ENCODE measurements at regions not wholly inside any gene's neighbourhood (a gene's known extent, or its start where the extent isn't known, plus 50 kb on each side); places are given as distances from the start of the nearest gene placed in this dataset.

GRCh38 chr7:21215307-21215706, 212.6 kb upstream of the SP4 start:
- Histone ChIP-seq H3K9me3 (ENCODE audit: control insufficient read depth, insufficient read depth, low read length) (no peaks in the 10 kb centered on the region), H3K27ac (ENCODE audit: low read depth, low read length) (no peak overlapping the region), H3K4me3 (ENCODE audit: low read depth, low read length) (no peak overlapping the region), H3K36me3 (ENCODE audit: control insufficient read depth, insufficient read depth, low read length) (no peaks in the 10 kb centered on the region), H3K4me1 (ENCODE audit: control insufficient read depth, insufficient read depth, low read length) (no peaks in the 10 kb centered on the region), H3K27me3 (ENCODE audit: control insufficient read depth, insufficient read depth, low read length) (no peaks in the 10 kb centered on the region)
- WGBS (ENCODE audit: insufficient coverage): no CpG with 5 or more reads among the region's 1 CpG
- DNase-seq (ENCODE audit: low read depth in 4 of 6, low spot score in 6 of 6): no peak

- H3K27ac ChIP-seq (ENCODE audit: low read depth, low read length): no peak overlapping the region
- H3K4me3 ChIP-seq (ENCODE audit: low read depth, low read length): no peak overlapping the region
- H3K27me3 ChIP-seq (ENCODE audit: control insufficient read depth, insufficient read depth, low read length): no peaks in the 10 kb centered on the region
- no peaks in the 10 kb centered on the region for H3K4me1 ChIP-seq (ENCODE audit: control insufficient read depth, insufficient read depth, low read length)
- WGBS (ENCODE audit: insufficient coverage): 43% methylated on average over 1 of the region's 1 CpG
- H3K9me3 ChIP-seq (ENCODE audit: control insufficient read depth, insufficient read depth, low read length): no peaks in the 10 kb centered on the region
- no peak for DNase-seq (ENCODE audit: low read depth in 4 of 6, low spot score in 6 of 6)
- no peaks in the 10 kb centered on the region for H3K36me3 ChIP-seq (ENCODE audit: control insufficient read depth, insufficient read depth, low read length)
Measured at GRCh38 chr7:21217365-21217764, 210.5 kb upstream of the SP4 start.

DNA sequence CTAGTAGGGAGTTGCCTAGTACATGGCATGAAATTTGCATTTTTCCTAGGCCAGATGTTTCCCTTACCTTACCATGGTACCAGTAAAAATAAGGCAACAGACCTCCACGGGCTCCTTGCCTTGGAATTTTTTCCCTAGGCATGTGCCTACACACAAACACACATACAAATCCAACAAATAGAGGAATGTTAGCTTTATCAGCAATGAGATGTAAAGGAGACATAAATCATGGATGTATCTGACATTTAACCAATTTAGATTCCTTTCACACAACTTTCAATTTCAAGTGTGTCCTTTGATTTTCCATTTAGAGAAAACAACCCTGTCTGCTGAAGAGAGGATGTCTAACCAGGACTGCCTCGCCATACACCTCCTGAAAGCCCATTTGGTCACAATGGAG, 209.7 kb upstream of the SP4 start:
- H3K27me3 ChIP-seq (ENCODE audit: control insufficient read depth, insufficient read depth, low read length): no peaks in the 10 kb centered on the region
- H3K27ac ChIP-seq (ENCODE audit: low read depth, low read length): no peak overlapping the region
- H3K9me3 ChIP-seq (ENCODE audit: control insufficient read depth, insufficient read depth, low read length): no peaks in the 10 kb centered on the region
- no peaks in the 10 kb centered on the region for H3K4me1 ChIP-seq (ENCODE audit: control insufficient read depth, insufficient read depth, low read length)
- WGBS (ENCODE audit: insufficient coverage): no CpG with 5 or more reads among the region's 2 CpGs
- no peak overlapping the region for H3K4me3 ChIP-seq (ENCODE audit: low read depth, low read length)
- no peaks in the 10 kb centered on the region for H3K36me3 ChIP-seq (ENCODE audit: control insufficient read depth, insufficient read depth, low read length)
- no peak for DNase-seq (ENCODE audit: low read depth in 4 of 6, low spot score in 6 of 6)

- no peaks in the 10 kb centered on the region for H3K4me1 ChIP-seq (ENCODE audit: control insufficient read depth, insufficient read depth, low read length)
- no peaks in the 10 kb centered on the region for H3K27me3 ChIP-seq (ENCODE audit: control insufficient read depth, insufficient read depth, low read length)
- no peaks in the 10 kb centered on the region for H3K9me3 ChIP-seq (ENCODE audit: control insufficient read depth, insufficient read depth, low read length)
- no peak for DNase-seq (ENCODE audit: low read depth in 4 of 6, low spot score in 6 of 6)
- no peak overlapping the region for H3K4me3 ChIP-seq (ENCODE audit: low read depth, low read length)
- WGBS (ENCODE audit: insufficient coverage): 98% methylated on average over 16 of the region's 16 CpGs
- H3K27ac ChIP-seq (ENCODE audit: low read depth, low read length): no peak overlapping the region
- H3K36me3 ChIP-seq (ENCODE audit: control insufficient read depth, insufficient read depth, low read length): no peaks in the 10 kb centered on the region
Measured at GRCh38 chr7:21221130-21221529, 206.8 kb upstream of the SP4 start.

DNA sequence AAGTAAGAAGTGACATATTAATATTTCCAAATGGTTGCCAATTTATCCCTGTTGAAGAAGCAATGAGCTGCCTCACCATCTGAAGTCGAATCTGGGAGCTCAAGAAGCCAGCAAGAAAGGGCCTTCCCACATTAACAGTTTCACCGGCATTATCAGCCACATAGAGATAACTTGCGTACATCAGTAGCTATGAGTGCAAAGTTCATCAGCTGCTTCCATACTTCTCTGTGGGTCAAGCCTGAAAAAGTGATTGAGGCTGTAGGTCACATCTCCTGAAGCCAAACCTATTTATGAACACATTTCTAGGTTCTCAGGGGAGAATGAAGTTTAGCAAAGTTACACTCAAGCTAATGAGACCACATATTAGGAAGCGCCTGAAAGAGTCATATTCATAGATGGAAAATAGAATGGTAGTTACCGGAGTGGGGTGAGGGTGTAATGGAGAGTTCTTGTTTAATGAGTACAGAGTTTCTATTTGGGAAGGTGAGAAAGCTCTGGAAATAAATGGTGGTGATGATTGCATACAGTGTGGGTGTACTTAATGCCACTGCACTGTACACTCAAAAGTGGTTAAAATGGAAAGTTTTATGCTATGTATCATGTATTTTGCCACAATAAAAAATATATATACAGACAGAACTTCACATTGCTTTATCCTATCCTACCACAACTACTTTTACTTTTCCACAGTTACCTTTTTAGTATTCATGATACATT, 189.3 kb upstream of the SP4 start:
- Histone ChIP-seq H3K4me1 (ENCODE audit: control insufficient read depth, insufficient read depth, low read length) (no peaks in the 10 kb centered on the region), H3K4me3 (ENCODE audit: low read depth, low read length) (no peak overlapping the region), H3K27me3 (ENCODE audit: control insufficient read depth, insufficient read depth, low read length) (peaks cover 3% of the 10 kb centered on the region), H3K27ac (ENCODE audit: low read depth, low read length) (no peak overlapping the region), H3K9me3 (ENCODE audit: control insufficient read depth, insufficient read depth, low read length) (no peaks in the 10 kb centered on the region), H3K36me3 (ENCODE audit: control insufficient read depth, insufficient read depth, low read length) (no peaks in the 10 kb centered on the region)
- WGBS (ENCODE audit: insufficient coverage): 93% methylated on average over 1 of the region's 5 CpGs
- DNase-seq (ENCODE audit: low read depth in 4 of 6, low spot score in 6 of 6): no peak

- no peak overlapping the region for H3K4me3 ChIP-seq (ENCODE audit: low read depth, low read length)
- 76% methylated on average over 2 of the region's 3 CpGs for WGBS (ENCODE audit: insufficient coverage)
Measured at GRCh38 chr7:21243265-21243664, 184.6 kb upstream of the SP4 start.

GRCh38 chr7:21251151-21251800, 176.6 kb upstream of the SP4 start:
- 0% methylated on average over 1 of the region's 3 CpGs for WGBS (ENCODE audit: insufficient coverage)
- no peaks in the 10 kb centered on the region for H3K4me1 ChIP-seq (ENCODE audit: control insufficient read depth, insufficient read depth, low read length)

More at GRCh38 chr7:21243265-21243664, 184.6 kb upstream of the SP4 start:
- H3K9me3 ChIP-seq (ENCODE audit: control insufficient read depth, insufficient read depth, low read length): no peaks in the 10 kb centered on the region
- no peak for DNase-seq (ENCODE audit: low read depth in 4 of 6, low spot score in 6 of 6)
- H3K27me3 ChIP-seq (ENCODE audit: control insufficient read depth, insufficient read depth, low read length): peaks cover 21% of the 10 kb centered on the region
- no peaks in the 10 kb centered on the region for H3K36me3 ChIP-seq (ENCODE audit: control insufficient read depth, insufficient read depth, low read length)
- H3K4me1 ChIP-seq (ENCODE audit: control insufficient read depth, insufficient read depth, low read length): no peaks in the 10 kb centered on the region
- H3K27ac ChIP-seq (ENCODE audit: low read depth, low read length): no peak overlapping the region

DNA sequence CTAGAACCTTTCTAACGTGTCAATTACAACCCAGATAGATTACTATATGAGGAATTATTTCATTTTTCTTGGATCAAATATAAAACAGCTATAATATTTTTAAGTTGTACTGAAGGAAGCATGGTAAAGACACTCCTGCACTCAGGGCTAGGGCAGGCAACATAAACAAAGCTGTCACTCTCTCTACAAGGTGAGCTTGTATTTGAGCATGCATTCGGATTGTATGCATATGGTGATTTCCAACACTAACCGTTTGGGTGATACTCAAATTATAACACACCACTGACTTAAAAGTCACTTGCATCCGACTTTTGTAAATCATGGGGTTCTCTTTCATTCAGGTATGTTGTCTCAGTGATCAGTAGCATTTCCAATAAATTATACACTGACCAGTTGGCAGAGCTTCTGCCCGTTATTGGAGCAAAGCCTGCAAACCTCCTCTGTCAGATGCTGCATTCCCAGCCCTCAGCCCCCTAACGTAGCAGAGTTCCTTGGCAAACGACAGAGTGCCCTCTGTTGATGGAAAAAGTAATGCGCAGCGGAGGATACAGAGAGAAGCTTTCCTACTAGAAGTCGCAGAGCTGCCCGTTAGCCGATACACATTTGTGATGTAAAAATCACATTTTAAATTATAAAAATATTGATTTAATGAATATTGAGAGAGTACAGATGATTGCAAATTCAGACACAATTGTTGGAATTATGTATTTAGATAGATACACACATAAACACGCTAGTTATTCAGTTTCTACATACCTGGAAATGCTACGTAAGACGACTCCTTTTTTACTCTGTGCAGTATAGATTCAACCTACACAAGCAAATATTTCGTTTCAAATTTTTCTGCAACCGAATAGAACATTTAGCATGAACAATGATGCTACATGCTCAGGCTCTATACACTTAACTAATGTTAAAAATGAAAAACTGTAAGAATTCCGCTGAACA, 173.9 kb upstream of the SP4 start:
- no peaks in the 10 kb centered on the region for H3K4me1 ChIP-seq (ENCODE audit: control insufficient read depth, insufficient read depth, low read length)
- no peaks in the 10 kb centered on the region for H3K36me3 ChIP-seq (ENCODE audit: control insufficient read depth, insufficient read depth, low read length)
- H3K9me3 ChIP-seq (ENCODE audit: control insufficient read depth, insufficient read depth, low read length): no peaks in the 10 kb centered on the region
- no peak overlapping the region for H3K27ac ChIP-seq (ENCODE audit: low read depth, low read length)
- 0% methylated on average over 2 of the region's 18 CpGs for WGBS (ENCODE audit: insufficient coverage)
- H3K27me3 ChIP-seq (ENCODE audit: control insufficient read depth, insufficient read depth, low read length): peaks cover 41% of the 10 kb centered on the region
- no peak overlapping the region for H3K4me3 ChIP-seq (ENCODE audit: low read depth, low read length)
- peak; percentile 68 to 97 (median 84) for DNase-seq (ENCODE audit: low read depth in 4 of 6, low spot score in 6 of 6)

More at GRCh38 chr7:21251151-21251800, 176.6 kb upstream of the SP4 start:
- H3K27ac ChIP-seq (ENCODE audit: low read depth, low read length): no peak overlapping the region
- H3K27me3 ChIP-seq (ENCODE audit: control insufficient read depth, insufficient read depth, low read length): peaks cover 51% of the 10 kb centered on the region
- DNase-seq (ENCODE audit: low read depth in 4 of 6, low spot score in 6 of 6): peak in 2 of 6 donors; percentile 32 to 43
- no peaks in the 10 kb centered on the region for H3K9me3 ChIP-seq (ENCODE audit: control insufficient read depth, insufficient read depth, low read length)
- no peak overlapping the region for H3K4me3 ChIP-seq (ENCODE audit: low read depth, low read length)
- H3K36me3 ChIP-seq (ENCODE audit: control insufficient read depth, insufficient read depth, low read length): no peaks in the 10 kb centered on the region

- no peaks in the 10 kb centered on the region for H3K9me3 ChIP-seq (ENCODE audit: control insufficient read depth, insufficient read depth, low read length)
- no peaks in the 10 kb centered on the region for H3K36me3 ChIP-seq (ENCODE audit: control insufficient read depth, insufficient read depth, low read length)
- H3K4me3 ChIP-seq (ENCODE audit: low read depth, low read length): no peak overlapping the region
- no CpG with 5 or more reads among the region's 3 CpGs for WGBS (ENCODE audit: insufficient coverage)
- H3K27ac ChIP-seq (ENCODE audit: low read depth, low read length): no peak overlapping the region
- H3K4me1 ChIP-seq (ENCODE audit: control insufficient read depth, insufficient read depth, low read length): no peaks in the 10 kb centered on the region
- H3K27me3 ChIP-seq (ENCODE audit: control insufficient read depth, insufficient read depth, low read length): peaks cover 32% of the 10 kb centered on the region
- peak in 3 of 6 donors; percentile 46 to 88 (median 75) for DNase-seq (ENCODE audit: low read depth in 4 of 6, low spot score in 6 of 6)
Measured at GRCh38 chr7:21256310-21256877, 171.5 kb upstream of the SP4 start.

Data from spinal cord (tissue), 9 donors.